ENCODE measurements at regions not wholly inside any gene's neighbourhood (a gene's known extent, or its start where the extent isn't known, plus 50 kb on each side); places are given as distances from the start of the nearest gene placed in this dataset.
A peak's percentile ranks its signal among the peaks of the same experiment; 100 is the strongest.
"Not testable (repeated sequence)": the region's sequence is repeated elsewhere in the genome, so short reads cannot be mapped to it uniquely, and the experiment has no call there.

DNA sequence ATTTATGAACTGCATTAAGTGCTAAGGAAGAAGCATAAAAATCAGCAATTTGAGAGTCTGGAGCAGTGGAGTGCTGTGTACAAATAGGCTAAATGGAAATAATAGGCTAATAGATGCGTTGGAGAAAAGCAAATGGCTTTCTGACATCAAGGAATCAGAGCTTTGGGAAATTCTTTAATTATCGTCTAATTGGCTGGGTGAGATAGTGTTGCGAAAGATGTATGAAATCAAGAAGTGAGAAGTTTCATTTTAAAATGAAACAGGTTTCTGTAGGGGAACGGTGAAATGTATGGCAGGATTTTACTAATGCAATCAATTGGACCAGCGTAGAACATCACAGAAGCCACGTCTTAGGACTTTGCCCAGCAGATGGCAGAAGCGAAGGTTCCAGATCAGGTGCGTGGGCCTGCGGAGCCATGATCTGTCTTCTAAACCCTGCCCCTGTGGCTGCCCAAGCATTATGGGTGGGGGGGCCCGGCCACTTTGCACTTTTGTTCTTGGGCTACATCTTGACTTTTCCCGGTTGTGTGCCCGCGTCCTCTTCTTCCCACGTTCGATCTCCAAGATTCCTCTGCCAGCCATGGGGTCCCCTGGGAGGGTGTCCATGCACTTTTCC lies 118.5 kb upstream of the SHISA3 start:
- H3K27me3 Mint-ChIP-seq = peaks cover 6% of the 10 kb centered on the region
- TF ChIP-seq, protein P1, sequence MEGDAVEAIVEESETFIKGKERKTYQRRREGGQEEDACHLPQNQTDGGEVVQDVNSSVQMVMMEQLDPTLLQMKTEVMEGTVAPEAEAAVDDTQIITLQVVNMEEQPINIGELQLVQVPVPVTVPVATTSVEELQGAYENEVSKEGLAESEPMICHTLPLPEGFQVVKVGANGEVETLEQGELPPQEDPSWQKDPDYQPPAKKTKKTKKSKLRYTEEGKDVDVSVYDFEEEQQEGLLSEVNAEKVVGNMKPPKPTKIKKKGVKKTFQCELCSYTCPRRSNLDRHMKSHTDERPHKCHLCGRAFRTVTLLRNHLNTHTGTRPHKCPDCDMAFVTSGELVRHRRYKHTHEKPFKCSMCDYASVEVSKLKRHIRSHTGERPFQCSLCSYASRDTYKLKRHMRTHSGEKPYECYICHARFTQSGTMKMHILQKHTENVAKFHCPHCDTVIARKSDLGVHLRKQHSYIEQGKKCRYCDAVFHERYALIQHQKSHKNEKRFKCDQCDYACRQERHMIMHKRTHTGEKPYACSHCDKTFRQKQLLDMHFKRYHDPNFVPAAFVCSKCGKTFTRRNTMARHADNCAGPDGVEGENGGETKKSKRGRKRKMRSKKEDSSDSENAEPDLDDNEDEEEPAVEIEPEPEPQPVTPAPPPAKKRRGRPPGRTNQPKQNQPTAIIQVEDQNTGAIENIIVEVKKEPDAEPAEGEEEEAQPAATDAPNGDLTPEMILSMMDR (IDR thresholded peaks at IDR 0.05; ENCODE audit: unreplicated experiment) = peak; percentile 10
- no peaks in the 10 kb centered on the region for H3K36me3 Mint-ChIP-seq (ENCODE audit: insufficient read depth)
- H3K27ac Mint-ChIP-seq = no peak overlapping the region
- no peak for DNase-seq (ENCODE audit: low spot score, unreplicated experiment)
- H3K9me3 Mint-ChIP-seq (ENCODE audit: low read depth) = no peaks in the 10 kb centered on the region
- no peak overlapping the region for H3K4me3 Mint-ChIP-seq (ENCODE audit: low read depth)
- H3K4me1 Mint-ChIP-seq (ENCODE audit: low read depth) = peaks cover 3% of the 10 kb centered on the region

DNA sequence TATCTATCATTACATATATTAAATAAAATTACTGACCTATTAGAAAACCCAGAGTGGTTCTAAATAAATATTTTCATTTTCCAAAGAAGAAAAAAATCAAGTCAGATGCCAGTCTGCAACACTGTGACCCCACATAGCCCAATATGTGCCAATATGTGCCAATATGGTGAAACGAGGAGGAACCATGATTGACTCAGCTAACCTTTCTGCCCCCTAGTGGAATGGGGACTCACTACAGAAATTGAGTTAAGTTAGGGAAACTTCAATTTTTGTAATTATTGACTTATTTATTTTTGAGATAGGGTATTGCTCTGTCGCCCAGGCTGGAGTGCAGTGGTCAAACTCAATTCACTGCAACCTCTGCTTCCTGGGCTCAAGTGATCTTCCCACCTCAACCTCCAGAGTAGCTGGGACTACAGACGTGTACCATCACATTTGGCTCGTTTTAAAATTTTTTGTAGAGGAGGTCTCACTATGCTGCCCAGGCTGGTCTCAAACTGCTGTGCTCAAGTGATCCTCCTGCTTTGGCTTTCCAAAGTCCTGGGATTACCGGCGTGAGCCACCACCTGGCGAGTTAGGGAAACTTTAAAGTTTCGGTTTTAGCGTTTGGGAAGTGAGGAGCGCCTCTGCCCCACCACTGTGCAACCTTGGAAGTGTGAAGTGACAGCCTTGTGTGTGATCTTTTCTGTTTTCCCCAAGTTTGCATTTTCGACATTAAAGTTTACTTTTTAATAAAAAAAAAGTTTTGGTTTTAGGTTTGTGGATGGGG lies 116.8 kb upstream of the SHISA3 start:
- Mint-ChIP-seq H3K36me3 (ENCODE audit: insufficient read depth) (no peaks in the 10 kb centered on the region), H3K4me3 (ENCODE audit: low read depth) (no peak overlapping the region), H3K9me3 (ENCODE audit: low read depth) (no peaks in the 10 kb centered on the region), H3K27ac (no peak overlapping the region), H3K4me1 (ENCODE audit: low read depth) (peaks cover 3% of the 10 kb centered on the region), H3K27me3 (peaks cover 6% of the 10 kb centered on the region)
- TF ChIP-seq, protein P1 (IDR thresholded peaks at IDR 0.05; ENCODE audit: unreplicated experiment) = peak; percentile 62
- DNase-seq (ENCODE audit: low spot score, unreplicated experiment) = no peak

- Mint-ChIP-seq H3K27me3 (peaks cover 6% of the 10 kb centered on the region), H3K4me1 (ENCODE audit: low read depth) (peaks cover 3% of the 10 kb centered on the region), H3K9me3 (ENCODE audit: low read depth) (no peaks in the 10 kb centered on the region), H3K4me3 (ENCODE audit: low read depth) (no peak overlapping the region), H3K36me3 (ENCODE audit: insufficient read depth) (no peaks in the 10 kb centered on the region), H3K27ac (no peak overlapping the region)
- TF ChIP-seq, protein P1 (IDR thresholded peaks at IDR 0.05; ENCODE audit: unreplicated experiment) = no peak
- no peak for DNase-seq (ENCODE audit: low spot score, unreplicated experiment)
Measured at GRCh38 chr4:42281324-42282020, 115.8 kb upstream of the SHISA3 start.

DNA sequence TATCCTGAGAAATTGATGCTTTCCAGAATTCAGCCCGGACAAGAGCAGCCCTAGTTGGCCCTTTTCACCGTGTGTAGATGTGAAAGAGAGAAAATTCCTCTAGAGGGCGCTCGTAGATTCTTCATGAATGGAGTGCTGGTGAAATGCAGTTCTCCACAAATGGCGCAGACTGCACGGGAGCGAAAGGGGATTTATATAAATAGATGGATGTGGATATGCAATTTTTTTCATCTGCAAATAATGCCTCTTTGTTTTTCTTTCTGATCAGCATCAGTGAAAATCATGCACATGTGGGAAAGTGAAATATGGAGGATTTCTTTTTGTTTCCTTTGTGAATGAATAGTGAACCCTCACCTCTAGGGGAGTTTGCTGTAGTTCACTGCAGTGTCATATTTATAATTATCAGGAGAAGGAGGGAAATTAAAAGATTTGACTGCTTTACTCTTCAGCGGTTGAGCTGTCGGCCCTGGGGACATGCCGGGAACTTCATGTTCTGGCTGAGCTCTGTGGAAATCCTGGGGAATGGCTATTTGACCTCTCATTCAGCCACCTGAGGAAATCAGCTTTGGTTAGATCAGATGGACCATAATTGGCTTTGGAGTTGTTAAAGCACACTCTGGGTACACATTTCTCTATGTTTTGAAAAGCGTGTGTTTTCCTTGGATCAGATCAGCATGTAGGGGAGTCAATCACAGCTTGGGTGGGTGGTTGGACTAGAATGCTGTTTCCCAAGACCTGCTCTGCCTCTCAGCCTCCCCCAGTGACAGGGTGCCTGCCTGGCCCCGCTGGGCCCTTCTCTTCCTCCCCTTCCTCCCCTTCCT lies 115.0 kb upstream of the SHISA3 start:
- Mint-ChIP-seq H3K9me3 (ENCODE audit: low read depth) (no peaks in the 10 kb centered on the region), H3K4me3 (ENCODE audit: low read depth) (no peak overlapping the region), H3K4me1 (ENCODE audit: low read depth) (peaks cover 3% of the 10 kb centered on the region), H3K36me3 (ENCODE audit: insufficient read depth) (no peaks in the 10 kb centered on the region), H3K27ac (no peak overlapping the region), H3K27me3 (peaks cover 6% of the 10 kb centered on the region)
- TF ChIP-seq, protein P1 (IDR thresholded peaks at IDR 0.05; ENCODE audit: unreplicated experiment) = peak; percentile 78
- DNase-seq (ENCODE audit: low spot score, unreplicated experiment) = peak; percentile 31

GRCh38 chr4:42284030-42284429 lies 113.3 kb upstream of the SHISA3 start:
- no peak overlapping the region for H3K27ac Mint-ChIP-seq
- H3K4me3 Mint-ChIP-seq (ENCODE audit: low read depth) = no peak overlapping the region
- peaks cover 3% of the 10 kb centered on the region for H3K4me1 Mint-ChIP-seq (ENCODE audit: low read depth)
- H3K9me3 Mint-ChIP-seq (ENCODE audit: low read depth) = no peaks in the 10 kb centered on the region
- H3K27me3 Mint-ChIP-seq = peaks cover 6% of the 10 kb centered on the region
- TF ChIP-seq, protein P1 (IDR thresholded peaks at IDR 0.05; ENCODE audit: unreplicated experiment) = no peak
- DNase-seq (ENCODE audit: low spot score, unreplicated experiment) = no peak
- H3K36me3 Mint-ChIP-seq (ENCODE audit: insufficient read depth) = no peaks in the 10 kb centered on the region

- not testable (repeated sequence) for DNase-seq (ENCODE audit: low spot score, unreplicated experiment); H3K27me3 Mint-ChIP-seq; H3K9me3 Mint-ChIP-seq (ENCODE audit: low read depth); H3K36me3 Mint-ChIP-seq (ENCODE audit: insufficient read depth); H3K4me1 Mint-ChIP-seq (ENCODE audit: low read depth); H3K4me3 Mint-ChIP-seq (ENCODE audit: low read depth); H3K27ac Mint-ChIP-seq
Measured at GRCh38 chr4:42288876-42289275, 108.4 kb upstream of the SHISA3 start.

- H3K27ac Mint-ChIP-seq; H3K4me1 Mint-ChIP-seq (ENCODE audit: low read depth); H3K36me3 Mint-ChIP-seq (ENCODE audit: insufficient read depth): not testable (repeated sequence)
Measured at GRCh38 chr4:42292192-42292591, 105.1 kb upstream of the SHISA3 start.

More at GRCh38 chr4:42292192-42292591, 105.1 kb upstream of the SHISA3 start:
- H3K4me3 Mint-ChIP-seq (ENCODE audit: low read depth); H3K9me3 Mint-ChIP-seq (ENCODE audit: low read depth); DNase-seq (ENCODE audit: low spot score, unreplicated experiment): not testable (repeated sequence)
- peaks cover 10% of the 10 kb centered on the region for H3K27me3 Mint-ChIP-seq

Measured in progenitor cell of endocrine pancreas (in vitro differentiated cells).